ENCODE measurements at regions not wholly inside any gene's neighbourhood (a gene's known extent, or its start where the extent isn't known, plus 50 kb on each side); places are given as distances from the start of the nearest gene placed in this dataset.

DNA sequence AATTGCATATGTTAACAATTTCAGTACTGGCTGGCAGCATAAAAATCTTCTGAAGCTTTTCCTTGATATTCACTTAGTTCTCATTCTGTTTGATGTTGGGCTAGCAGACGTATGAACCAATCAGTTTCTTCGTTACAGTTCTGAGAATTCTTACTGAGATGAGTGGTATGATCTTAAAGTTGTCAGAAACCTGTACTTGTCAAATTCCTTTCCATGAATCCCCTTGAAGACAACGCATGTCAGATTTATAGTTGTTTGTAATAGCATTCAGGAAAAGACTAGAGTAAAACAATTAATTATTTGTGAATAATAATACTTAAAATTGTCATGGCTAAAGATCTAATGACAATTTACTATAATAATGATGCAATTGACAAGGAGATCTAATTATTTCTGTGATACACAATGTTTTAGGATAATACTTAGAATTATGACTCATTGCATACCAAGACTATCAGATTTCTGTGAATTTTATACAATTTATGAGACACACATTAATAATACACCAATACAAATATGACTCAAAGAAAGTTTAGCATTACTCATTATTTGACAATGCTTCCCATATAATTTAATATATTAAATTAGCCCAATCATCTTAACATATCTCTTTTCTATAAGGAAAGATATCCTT lies 447.2 kb downstream of the RFC3 start:
- Histone ChIP-seq H3K4me3 (ENCODE audit: low read depth, low read length) (no peak overlapping the region), H3K27me3 (ENCODE audit: control insufficient read depth, insufficient read depth, low read length) (no peaks in the 10 kb centered on the region), H3K36me3 (ENCODE audit: control insufficient read depth, insufficient read depth, low read length) (no peaks in the 10 kb centered on the region)
- no peak for DNase-seq (ENCODE audit: low read depth)
- TF ChIP-seq, protein P1, sequence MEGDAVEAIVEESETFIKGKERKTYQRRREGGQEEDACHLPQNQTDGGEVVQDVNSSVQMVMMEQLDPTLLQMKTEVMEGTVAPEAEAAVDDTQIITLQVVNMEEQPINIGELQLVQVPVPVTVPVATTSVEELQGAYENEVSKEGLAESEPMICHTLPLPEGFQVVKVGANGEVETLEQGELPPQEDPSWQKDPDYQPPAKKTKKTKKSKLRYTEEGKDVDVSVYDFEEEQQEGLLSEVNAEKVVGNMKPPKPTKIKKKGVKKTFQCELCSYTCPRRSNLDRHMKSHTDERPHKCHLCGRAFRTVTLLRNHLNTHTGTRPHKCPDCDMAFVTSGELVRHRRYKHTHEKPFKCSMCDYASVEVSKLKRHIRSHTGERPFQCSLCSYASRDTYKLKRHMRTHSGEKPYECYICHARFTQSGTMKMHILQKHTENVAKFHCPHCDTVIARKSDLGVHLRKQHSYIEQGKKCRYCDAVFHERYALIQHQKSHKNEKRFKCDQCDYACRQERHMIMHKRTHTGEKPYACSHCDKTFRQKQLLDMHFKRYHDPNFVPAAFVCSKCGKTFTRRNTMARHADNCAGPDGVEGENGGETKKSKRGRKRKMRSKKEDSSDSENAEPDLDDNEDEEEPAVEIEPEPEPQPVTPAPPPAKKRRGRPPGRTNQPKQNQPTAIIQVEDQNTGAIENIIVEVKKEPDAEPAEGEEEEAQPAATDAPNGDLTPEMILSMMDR (IDR thresholded peaks at IDR 0.05; ENCODE audit: insufficient read depth, low read length, poor library complexity, severe bottlenecking) = no peak

DNA sequence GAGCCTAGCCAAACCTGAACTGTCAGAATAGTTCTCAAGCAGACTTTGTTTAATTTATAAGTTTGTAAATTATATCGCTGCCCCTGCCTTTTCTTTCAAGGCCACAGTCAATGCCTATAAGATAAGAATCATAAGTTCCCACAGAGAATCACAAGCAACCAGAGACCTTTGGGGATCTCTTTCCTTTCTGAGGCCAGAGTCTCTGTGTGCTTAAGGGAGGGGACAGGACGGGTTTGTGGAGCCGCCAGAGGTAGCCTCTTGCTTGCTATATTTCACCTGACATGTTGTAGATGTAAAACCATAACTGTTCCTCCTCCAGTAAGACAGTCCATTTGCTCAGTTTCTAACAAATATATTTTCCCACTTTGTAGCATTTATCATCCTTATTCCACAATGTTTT lies 458.8 kb downstream of the RFC3 start:
- Histone ChIP-seq H3K36me3 (ENCODE audit: control insufficient read depth, insufficient read depth, low read length) (no peaks in the 10 kb centered on the region), H3K4me3 (ENCODE audit: low read depth, low read length) (no peak overlapping the region), H3K27me3 (ENCODE audit: control insufficient read depth, insufficient read depth, low read length) (no peaks in the 10 kb centered on the region)
- TF ChIP-seq, protein P1 (IDR thresholded peaks at IDR 0.05; ENCODE audit: insufficient read depth, low read length, poor library complexity, severe bottlenecking) = no peak
- no peak for DNase-seq (ENCODE audit: low read depth)

DNA sequence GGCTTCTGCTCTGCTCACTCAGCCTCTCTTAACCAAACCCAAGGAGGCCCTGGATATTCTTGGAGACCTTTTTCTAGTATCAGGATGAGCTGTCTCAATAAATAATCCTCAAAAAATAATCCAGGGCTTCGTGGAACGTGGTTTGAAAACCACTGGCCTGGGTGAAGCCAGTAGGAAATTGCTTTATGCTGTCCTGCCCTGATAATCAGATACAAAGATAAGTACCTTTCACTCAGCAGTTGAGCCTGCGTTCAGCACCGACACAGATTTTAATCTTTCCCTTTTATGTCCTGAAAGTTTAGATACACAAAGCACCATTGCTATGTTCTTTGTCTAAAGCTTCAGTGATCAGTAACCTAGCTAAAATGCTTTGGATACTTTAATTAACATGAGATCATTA lies 460.0 kb downstream of the RFC3 start:
- Histone ChIP-seq H3K36me3 (ENCODE audit: control insufficient read depth, insufficient read depth, low read length) (no peaks in the 10 kb centered on the region), H3K27me3 (ENCODE audit: control insufficient read depth, insufficient read depth, low read length) (no peaks in the 10 kb centered on the region), H3K4me3 (ENCODE audit: low read depth, low read length) (no peak overlapping the region)
- TF ChIP-seq, protein P1 (IDR thresholded peaks at IDR 0.05; ENCODE audit: insufficient read depth, low read length, poor library complexity, severe bottlenecking) = no peak
- DNase-seq (ENCODE audit: low read depth) = no peak

DNA sequence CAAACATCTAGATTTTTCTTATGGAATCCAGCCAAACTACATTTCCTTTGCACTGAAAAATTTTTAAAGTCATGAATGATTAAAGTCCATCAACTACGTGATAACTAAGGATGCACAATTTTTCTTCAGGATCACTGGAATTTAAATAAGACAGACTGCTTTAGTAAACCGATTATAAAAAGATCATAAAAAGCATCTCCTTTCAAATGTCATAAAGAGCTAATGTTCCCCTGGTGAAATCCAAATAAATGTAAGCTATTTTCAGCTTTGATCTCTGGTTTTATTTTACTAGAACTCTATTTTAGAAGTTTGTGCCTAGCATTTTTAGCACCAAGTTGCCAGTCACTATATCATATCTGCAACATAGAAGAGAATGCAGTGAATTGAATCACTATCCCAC lies 460.8 kb downstream of the RFC3 start:
- Histone ChIP-seq H3K4me3 (ENCODE audit: low read depth, low read length) (no peak overlapping the region), H3K36me3 (ENCODE audit: control insufficient read depth, insufficient read depth, low read length) (no peaks in the 10 kb centered on the region), H3K27me3 (ENCODE audit: control insufficient read depth, insufficient read depth, low read length) (no peaks in the 10 kb centered on the region)
- DNase-seq (ENCODE audit: low read depth) = no peak
- TF ChIP-seq, protein P1 (IDR thresholded peaks at IDR 0.05; ENCODE audit: insufficient read depth, low read length, poor library complexity, severe bottlenecking) = no peak

DNA sequence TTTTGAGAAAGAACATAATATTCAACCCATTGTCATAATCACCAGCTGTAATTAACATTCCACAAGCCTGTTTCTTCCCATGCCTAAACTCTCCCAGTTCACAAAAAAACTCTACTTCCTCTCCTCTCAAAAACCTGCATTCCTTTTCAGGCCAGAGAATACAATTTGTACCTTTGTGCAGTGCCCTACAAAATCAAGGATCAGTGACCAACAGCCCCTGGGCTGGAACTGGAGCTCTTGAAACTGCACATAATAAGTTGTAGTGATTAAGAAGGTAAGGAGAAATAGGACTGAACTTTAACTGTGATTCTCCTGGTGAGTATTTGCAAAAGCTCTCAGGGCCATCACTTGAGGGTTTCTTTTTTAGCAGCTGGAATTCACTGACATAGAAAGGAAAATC lies 472.7 kb downstream of the RFC3 start:
- Histone ChIP-seq H3K36me3 (ENCODE audit: control insufficient read depth, insufficient read depth, low read length) (no peaks in the 10 kb centered on the region), H3K27me3 (ENCODE audit: control insufficient read depth, insufficient read depth, low read length) (no peaks in the 10 kb centered on the region), H3K4me3 (ENCODE audit: low read depth, low read length) (no peak overlapping the region)
- DNase-seq (ENCODE audit: low read depth) = no peak
- TF ChIP-seq, protein P1 (IDR thresholded peaks at IDR 0.05; ENCODE audit: insufficient read depth, low read length, poor library complexity, severe bottlenecking) = no peak

DNA sequence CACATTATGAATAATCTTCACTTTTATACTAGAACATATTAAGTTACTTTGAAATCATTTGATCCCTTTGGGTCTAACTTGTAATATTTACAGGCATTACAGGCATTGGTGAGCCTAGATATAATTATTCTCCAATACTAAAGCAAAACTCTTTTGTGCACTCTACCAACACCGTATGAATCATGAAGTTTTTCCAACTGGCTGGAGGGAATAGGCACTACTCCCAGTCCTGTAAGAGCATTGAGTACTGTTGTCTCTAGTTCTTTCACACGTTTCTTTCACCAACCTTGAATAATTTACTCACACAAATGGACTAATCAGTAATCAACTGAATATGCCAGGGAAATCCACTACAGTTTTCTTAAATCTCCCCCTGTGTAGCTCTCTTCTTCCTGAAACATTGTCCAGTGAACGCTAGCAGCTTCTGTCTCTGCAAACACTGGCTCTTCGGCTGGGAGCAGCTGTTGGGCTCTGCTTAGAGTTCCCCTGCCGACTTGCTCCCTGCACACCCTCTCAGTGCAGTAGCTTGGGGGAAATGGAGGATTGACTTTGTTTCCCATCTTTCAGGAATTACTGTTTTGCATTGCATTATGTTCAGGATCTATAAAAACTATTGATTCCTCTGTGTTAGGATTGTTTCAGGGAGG lies 476.7 kb downstream of the RFC3 start:
- TF ChIP-seq, protein P1 (IDR thresholded peaks at IDR 0.05; ENCODE audit: insufficient read depth, low read length, poor library complexity, severe bottlenecking) = no peak
- H3K4me3 ChIP-seq (ENCODE audit: low read depth, low read length) = no peak overlapping the region
- no peaks in the 10 kb centered on the region for H3K36me3 ChIP-seq (ENCODE audit: control insufficient read depth, insufficient read depth, low read length)
- DNase-seq (ENCODE audit: low read depth) = no peak
- no peaks in the 10 kb centered on the region for H3K27me3 ChIP-seq (ENCODE audit: control insufficient read depth, insufficient read depth, low read length)

All from kidney epithelial cell (primary cell).